GM12878 (cell line): ENCODE measurements at regions not wholly inside any gene's neighbourhood (a gene's known extent, or its start where the extent isn't known, plus 50 kb on each side); places are given as distances from the start of the nearest gene placed in this dataset.

Source experiments
- ATAC-seq: fragments of 200-7000 bp; cut with Tn5 transposase; 3 replicates; pipeline ENCODE4 v1.9.1; 2020; ENCODE audit warnings: mild to moderate bottlenecking, moderate library complexity
- BruUV-seq: library from RNA; stranded (reverse); fragments of 400-500 nt; replicated peaks from 2 replicates; lab custom pipeline; 2021; lab: Mats Ljungman, UMichigan
- CTCF ChIA-PET: fragments of 300-600 bp; sonication (Branson Sonifier 250); formaldehyde crosslinking; extraction: SDS; loops from one replicate; lab custom pipeline; 2021; ENCODE audit warnings: inconsistent platforms; lab: Yijun Ruan, JAX
- POLR2A ChIA-PET: fragments of 350-600 bp; formaldehyde crosslinking; extraction: SDS; loops from one replicate; lab custom pipeline; 2021; ENCODE audit warnings: inconsistent platforms; lab: Charles Lee
- RAD21 ChIA-PET: fragments of 300-600 bp; sonication (Branson Sonifier 250); formaldehyde crosslinking; loops from one replicate; lab custom pipeline; 2023; ENCODE audit warnings: antibody characterized with exemption; ENCODE audit not compliant: unreplicated experiment; lab: Charles Lee
- SMC1A ChIA-PET: fragments of 300-600 bp; sonication (Branson Sonifier 250); formaldehyde crosslinking; loops from one replicate; lab custom pipeline; 2023; ENCODE audit not compliant: unreplicated experiment, uncharacterized antibody; lab: Charles Lee
- DNase-seq: peaks from one replicate; pipeline ENCODE4 v3.0.0-alpha.2; 2011; ENCODE audit warnings: low read depth, low spot score
- FAIRE-seq: peaks from 3 replicates; lab custom pipeline; 2011; peaks lifted over from hg19 to GRCh38; lab: Jason Lieb, UNC
- H2AFZ ChIP-seq: 2 replicates; pipeline ENCODE4 v1.6.0; 2011; ENCODE audit warnings: low read depth, low read length, control low read depth; ENCODE audit not compliant: control insufficient read depth
- H3K27ac ChIP-seq: 2 replicates; pipeline ENCODE4 v1.5.1; 2011; ENCODE audit warnings: control low read depth; ENCODE audit not compliant: control insufficient read depth, insufficient read depth
- H3K27me3 ChIP-seq, 2 experiments: replicated peaks in 1 of 2; 2 replicates each; pipeline versions ENCODE4 v1.6.0 to v1.6.1; 2011; ENCODE audit warnings: low read length in 1 of 2; ENCODE audit not compliant: control insufficient read depth in 2 of 2, insufficient read depth in 2 of 2
- H3K36me3 ChIP-seq, 2 experiments: 2 replicates each; pipeline ENCODE4 v1.5.1; 2011; ENCODE audit warnings: low read length in 1 of 2; ENCODE audit not compliant: control insufficient read depth in 2 of 2, insufficient read depth in 2 of 2
- H3K4me1 ChIP-seq: 2 replicates; pipeline ENCODE4 v1.6.1; 2011; ENCODE audit warnings: mild to moderate bottlenecking, low read length, moderate library complexity, mixed read lengths; ENCODE audit not compliant: control insufficient read depth, insufficient read depth
- H3K4me2 ChIP-seq: 2 replicates; pipeline ENCODE4 v1.6.0; 2011; ENCODE audit warnings: control low read depth; ENCODE audit not compliant: control insufficient read depth, insufficient read depth
- H3K4me3 ChIP-seq: fragments of 200-600 bp; sonication (generic); 2 replicates; pipeline ENCODE4 v1.5.1; 2016
- H3K79me2 ChIP-seq: 2 replicates; pipeline ENCODE4 v1.6.0; 2011; ENCODE audit warnings: low read length; ENCODE audit not compliant: control insufficient read depth, insufficient read depth
- H3K9ac ChIP-seq: 2 replicates; pipeline ENCODE4 v1.8.0; 2011; ENCODE audit warnings: low read length, control low read depth, mixed read lengths; ENCODE audit not compliant: control insufficient read depth, insufficient read depth
- H3K9me3 ChIP-seq: replicated peaks from 3 replicates; pipeline ENCODE4 v1.5.1; 2011; ENCODE audit warnings: mild to moderate bottlenecking, low read length; ENCODE audit not compliant: control insufficient read depth, insufficient read depth
- H4K20me1 ChIP-seq: 2 replicates; pipeline ENCODE4 v1.6.0; 2011; ENCODE audit not compliant: control insufficient read depth, insufficient read depth
- CBFB ChIP-seq: IDR thresholded peaks from 2 replicates; pipeline ENCODE4 v1.6.1; 2016; ENCODE audit warnings: antibody characterized with exemption, low read depth
- EGR1 ChIP-seq, 2 experiments: IDR thresholded peaks; 1 replicate in 1 of 2; 2 replicates in 1 of 2; pipeline ENCODE4 v1.6.1; 2011 to 2012; ENCODE audit warnings: low read depth in 2 of 2, low read length in 2 of 2, borderline replicate concordance in 1 of 2, mild to moderate bottlenecking in 1 of 2, moderate library complexity in 1 of 2
- ESRRA ChIP-seq: IDR thresholded peaks from 2 replicates; pipeline ENCODE4 v1.6.1; 2012; ENCODE audit warnings: mild to moderate bottlenecking, low read length, improper control_type of control experiment
- FOXM1 ChIP-seq: IDR thresholded peaks from 2 replicates; pipeline ENCODE4 v1.6.1; 2012; ENCODE audit warnings: low read depth, mild to moderate bottlenecking, inconsistent platforms, low read length, moderate library complexity
- HDGF ChIP-seq: fragments of 450-650 bp; IDR thresholded peaks from 2 replicates; pipeline ENCODE4 v1.6.1; 2016; ENCODE audit warnings: antibody characterized with exemption
- IKZF2 ChIP-seq, 2 experiments: fragments of 450-650 bp; IDR thresholded peaks; 2 replicates each; pipeline ENCODE4 v1.6.1; 2017; ENCODE audit warnings: mild to moderate bottlenecking in 2 of 2, moderate library complexity in 2 of 2
- JUND ChIP-seq: IDR thresholded peaks from 2 replicates; pipeline ENCODE4 v1.6.1; 2012; ENCODE audit warnings: low read depth, mild to moderate bottlenecking, low read length, improper control_type of control experiment, moderate library complexity
- MTA2 ChIP-seq: fragments of 450-650 bp; IDR thresholded peaks from 2 replicates; pipeline ENCODE4 v1.6.1; 2016; ENCODE audit warnings: low read depth, mild to moderate bottlenecking, moderate library complexity
- NKRF ChIP-seq: fragments of 450-650 bp; conservative IDR thresholded peaks from 2 replicates; pipeline ENCODE4 v1.6.1; 2017; ENCODE audit warnings: mild to moderate bottlenecking, moderate library complexity
- NRF1 ChIP-seq: conservative IDR thresholded peaks from 2 replicates; pipeline ENCODE4 v1.6.1; 2011; ENCODE audit warnings: mild to moderate bottlenecking, low read depth, low read length, improper control_type of control experiment
- SMC3 ChIP-seq: IDR thresholded peaks from 2 replicates; pipeline ENCODE4 v1.6.1; 2011; ENCODE audit warnings: low read length, improper control_type of control experiment, borderline replicate concordance
- SPI1 ChIP-seq: IDR thresholded peaks from 2 replicates; pipeline ENCODE4 v1.6.1; 2011; ENCODE audit warnings: low read depth, mild to moderate bottlenecking, low read length, moderate library complexity, borderline replicate concordance; ENCODE audit not compliant: insufficient read depth
- TCF7 ChIP-seq: IDR thresholded peaks from 2 replicates; pipeline ENCODE4 v1.6.1; 2014; ENCODE audit warnings: antibody characterized with exemption, borderline replicate concordance
- YY1 ChIP-seq: IDR thresholded peaks from 2 replicates; pipeline ENCODE4 v1.6.1; 2011; ENCODE audit warnings: low read depth, mild to moderate bottlenecking, low read length
- ZBTB4 ChIP-seq: fragments of 450-650 bp; formaldehyde crosslinking; IDR thresholded peaks from 2 replicates; pipeline ENCODE4 v1.4.0; 2022; ENCODE audit warnings: mild to moderate bottlenecking, moderate library complexity
- ZSCAN29 ChIP-seq: fragments of 450-650 bp; IDR thresholded peaks from 2 replicates; pipeline ENCODE4 v1.6.1; 2017; ENCODE audit warnings: mild to moderate bottlenecking, moderate library complexity
- WGBS: methylation state at CpG from one replicate; pipeline ENCODE4 v1.1.6; 2016; ENCODE audit warnings: low lambda C conversion rate; ENCODE audit not compliant: insufficient replicate concordance, insufficient coverage; ENCODE audit errors: missing lambda C conversion rate; 5-methylcytosine and 5-hydroxymethylcytosine counted together
- in situ Hi-C: fragments of 300-500 bp; cut with MboI; formaldehyde crosslinking; loops from 9 replicates; pipeline ENCODE4 v1.14.3; 2018; ENCODE audit warnings: mixed read lengths
- intact Hi-C: fragments of 100-400 bp; cut with micrococcal nuclease; formaldehyde crosslinking; loops from one replicate; pipeline ENCODE4 v1.14.2; 2022; ENCODE audit not compliant: unreplicated experiment

DNA sequence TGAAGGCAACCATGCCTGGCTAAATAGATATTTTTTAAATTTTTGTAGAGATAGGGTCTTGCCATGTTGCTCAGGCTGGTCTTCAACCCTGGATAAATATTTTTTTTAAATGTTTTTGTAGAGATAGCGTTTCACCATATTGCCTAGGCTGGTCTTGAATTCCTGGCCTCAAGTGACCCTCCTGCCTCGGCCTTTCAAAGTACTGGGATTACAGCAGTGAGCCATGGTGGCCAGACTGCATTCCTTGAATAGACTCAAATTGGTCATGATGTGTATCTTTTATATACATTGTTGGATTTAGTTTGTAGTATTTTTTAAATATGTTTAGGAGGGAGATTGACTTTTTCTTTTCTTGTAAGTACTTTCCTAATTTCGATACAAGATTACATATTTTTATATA lies 325.7 kb upstream of the C11orf87 start (continued):
- no peak for TF ChIP-seq NKRF
- no peak for TF ChIP-seq NRF1
- TF ChIP-seq, all 136 proteins: peak for 0

DNA sequence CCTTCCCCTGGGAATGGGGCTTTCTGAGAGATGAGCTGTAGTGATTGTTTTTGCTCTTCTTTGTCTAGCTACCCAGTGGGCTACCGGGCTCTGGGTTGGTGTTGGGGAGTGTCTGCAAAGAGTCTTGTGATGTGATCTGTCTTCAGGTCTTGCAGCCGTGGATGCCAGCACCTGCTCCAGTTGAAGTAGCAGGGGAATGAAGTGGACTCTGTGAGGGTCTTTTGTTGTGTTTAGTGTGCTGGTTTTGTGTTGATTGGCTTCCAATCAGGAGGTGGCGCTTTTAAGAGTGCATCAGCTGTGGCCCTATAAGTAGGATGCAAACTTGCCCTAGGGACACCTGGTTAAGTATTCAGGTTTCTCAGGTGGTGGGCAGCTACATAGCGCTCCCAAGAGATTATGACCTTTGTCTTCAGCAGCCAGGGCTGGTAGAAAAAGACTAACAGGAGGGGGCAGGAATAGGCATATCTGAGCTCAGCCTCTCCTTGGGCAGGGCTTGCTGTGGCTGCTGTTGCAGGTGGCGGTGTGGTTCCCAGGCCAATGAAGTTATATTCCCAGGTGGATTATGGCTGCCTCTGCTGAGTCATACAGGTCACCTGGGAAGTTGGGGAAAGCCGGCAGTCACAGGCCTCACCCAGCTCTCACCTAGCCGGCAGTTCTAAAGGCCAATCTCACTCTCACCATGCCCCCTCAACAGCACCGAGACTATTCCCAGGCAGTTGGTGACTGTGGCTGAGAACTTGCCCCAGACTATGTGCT lies 315.7 kb upstream of the C11orf87 start:
- intact Hi-C loops (no loop called here), in situ Hi-C loops (no loop called here)
- ChIA-PET RAD21 (no interaction called here), POLR2A (no interaction called here), CTCF (no interaction called here), SMC1A (interaction anchor here (0.7 kb wide), 1 partner anchor 1350 kb away, joined by 3 read pairs; no protein-coding TSS in a partner anchor)
- no TSS peak for BruUV-seq
- Histone ChIP-seq H3K4me3 (no peak overlapping the region), H3K4me2 (no peak overlapping the region), H3K4me1 (no peaks in the 10 kb centered on the region), H3K9me3 (no peaks in the 10 kb centered on the region), H3K27ac (no peak overlapping the region), H3K79me2 (no peaks in the 10 kb centered on the region), H3K9ac (no peak overlapping the region), H3K36me3 (no peaks in the 10 kb centered on the region), H4K20me1 (no peaks in the 10 kb centered on the region), H3K27me3 (no peaks in the 10 kb centered on the region; a peak in 1 of 4 replicates), H2AFZ (no peak overlapping the region)
- TF ChIP-seq YY1 (no peak), SMC3 (no peak), CBFB (no peak), ZSCAN29 (no peak), JUND (no peak), IKZF2 (IDR thresholded peaks at IDR 0.05) (no peak), ESRRA (no peak), EGR1 (IDR thresholded peaks at IDR 0.05; ENCODE audit: borderline replicate concordance in 1 of 2, low read depth in 2 of 2, low read length in 2 of 2) (no peak), MTA2 (no peak), ZBTB4 (CRISPR knock-in tag) (no peak), SPI1 (no peak), TCF7 (no peak), HDGF (no peak), FOXM1 (no peak)
- DNase-seq (no peak), FAIRE-seq (no peak), ATAC-seq (no peak)
- WGBS, result 65% methylated on average over 8 of the region's 8 CpGs
